HEK293 (cell line): ENCODE measurements at regions not wholly inside any gene's neighbourhood (a gene's known extent, or its start where the extent isn't known, plus 50 kb on each side); places are given as distances from the start of the nearest gene placed in this dataset.

Experiments used
- CTCF ChIP-seq: fragments of 450-650 bp; formaldehyde crosslinking; IDR thresholded peaks from 2 replicates; pipeline ENCODE4 v1.5.1; 2016; ENCODE audit warnings: missing biosample characterization, missing genetic modification characterization
- ELK4 ChIP-seq: IDR thresholded peaks from 2 replicates; pipeline ENCODE4 v1.6.1; 2011; ENCODE audit warnings: mild to moderate bottlenecking, low read depth, low read length, borderline replicate concordance
- PRDM1 ChIP-seq: fragments of 450-650 bp; formaldehyde crosslinking; IDR thresholded peaks from 2 replicates; pipeline ENCODE4; 2016; ENCODE audit warnings: missing biosample characterization, missing genetic modification characterization
- RBAK ChIP-seq: fragments of 450-650 bp; formaldehyde crosslinking; IDR thresholded peaks from 2 replicates; pipeline ENCODE4 v1.5.1; 2016; ENCODE audit warnings: missing biosample characterization, missing genetic modification characterization
- REST ChIP-seq: fragments of 450-650 bp; formaldehyde crosslinking; IDR thresholded peaks from 2 replicates; pipeline ENCODE4 v1.5.1; 2016; ENCODE audit warnings: missing biosample characterization, missing genetic modification characterization
- SALL2 ChIP-seq: fragments of 450-650 bp; formaldehyde crosslinking; IDR thresholded peaks from 2 replicates; pipeline ENCODE4 v1.5.0; 2017; ENCODE audit warnings: missing biosample characterization, mild to moderate bottlenecking, missing genetic modification characterization, borderline replicate concordance
- ZNF133 ChIP-seq: fragments of 450-650 bp; formaldehyde crosslinking; IDR thresholded peaks from 2 replicates; pipeline ENCODE4 v1.5.1; 2016; ENCODE audit warnings: missing biosample characterization, missing genetic modification characterization
- ZNF16 ChIP-seq: fragments of 450-650 bp; formaldehyde crosslinking; IDR thresholded peaks from 2 replicates; pipeline ENCODE4 v1.5.1; 2016; ENCODE audit warnings: low read depth, missing biosample characterization, missing genetic modification characterization
- ZNF398 ChIP-seq: fragments of 450-650 bp; formaldehyde crosslinking; IDR thresholded peaks from 2 replicates; pipeline ENCODE4 v1.5.1; 2017; ENCODE audit warnings: missing biosample characterization, missing genetic modification characterization
- ZNF596 ChIP-seq: fragments of 450-650 bp; IDR thresholded peaks from 2 replicates; pipeline ENCODE4 v1.5.0; 2018; ENCODE audit warnings: missing biosample characterization, mild to moderate bottlenecking, missing genetic modification characterization, moderate library complexity
- ZNF639 ChIP-seq: fragments of 450-650 bp; formaldehyde crosslinking; IDR thresholded peaks from 2 replicates; pipeline ENCODE4 v1.5.1; 2016; ENCODE audit warnings: missing biosample characterization, missing genetic modification characterization

- TF ChIP-seq PRDM1 = no peak
- TF ChIP-seq ZNF133 (tag by site-specific recombination) = no peak
- no peak for TF ChIP-seq ZNF398 (tag by site-specific recombination)
- no peak for TF ChIP-seq CTCF (tag by site-specific recombination)
- TF ChIP-seq SALL2 = no peak
- no peak for TF ChIP-seq ZNF639 (tag by site-specific recombination)
- no peak for TF ChIP-seq REST (tag by site-specific recombination)
- no peak for TF ChIP-seq ELK4
- TF ChIP-seq ZNF16 (tag by site-specific recombination) = no peak
- no peak for TF ChIP-seq RBAK
- TF ChIP-seq ZNF596 (tag by site-specific recombination) = no peak
These were observed 421.0 kb upstream of the TSHZ3 start for GRCh38 chr19:31770223-31770622.
